Caco-2 (cell line): ENCODE measurements at regions not wholly inside any gene's neighbourhood (a gene's known extent, or its start where the extent isn't known, plus 50 kb on each side); places are given as distances from the start of the nearest gene placed in this dataset.

Source experiments
- BruUV-seq: library from RNA; stranded (reverse); fragments of 400-500 nt; replicated peaks from 2 replicates; lab custom pipeline; 2021; lab: Mats Ljungman, UMichigan
- CTCF ChIA-PET: fragments of 300-600 bp; sonication (Branson Sonifier 250); formaldehyde crosslinking; loops from one replicate; lab custom pipeline; 2022; ENCODE audit warnings: antibody characterized with exemption; lab: Charles Lee
- POLR2A ChIA-PET: fragments of 300-600 bp; sonication (Branson Sonifier 250); formaldehyde crosslinking; loops from one replicate; lab custom pipeline; 2022; ENCODE audit warnings: antibody characterized with exemption; lab: Charles Lee
- DNase-seq, 2 experiments: peaks; one replicate each; pipeline versions ENCODE4 v3.0.0 to v3.0.0-alpha.2; 2020 to 2022
- H3K27me3 ChIP-seq: replicated peaks from 2 replicates; pipeline ENCODE4 v1.6.0; 2011; ENCODE audit warnings: low read length; ENCODE audit not compliant: control insufficient read depth, insufficient read depth
- H3K36me3 ChIP-seq: 2 replicates; pipeline ENCODE4 v1.5.1; 2011; ENCODE audit warnings: low read length; ENCODE audit not compliant: control insufficient read depth, insufficient read depth
- H3K4me1 ChIP-seq: fragments of 250-450 bp; sonication (Bioruptor Pico); 2 replicates; pipeline ENCODE4 v1.5.1; 2020; ENCODE audit warnings: mild to moderate bottlenecking
- H3K4me3 ChIP-seq: 2 replicates; pipeline ENCODE4 v1.5.1; 2011; ENCODE audit warnings: low read depth, mild to moderate bottlenecking, control low read depth, low read length
- H3K9me3 ChIP-seq: fragments of 250-450 bp; sonication (Bioruptor Pico); 2 replicates; pipeline ENCODE4 v1.5.1; 2020; ENCODE audit warnings: mild to moderate bottlenecking, moderate library complexity
- H3K27ac Mint-ChIP-seq: one replicate; pipeline ENCODE4 v1.8.0; 2022; ENCODE audit warnings: mixed read lengths; ENCODE audit not compliant: unreplicated experiment
- H3K27me3 Mint-ChIP-seq: one replicate; pipeline ENCODE4 v1.8.0; 2022; ENCODE audit warnings: mixed read lengths; ENCODE audit not compliant: insufficient read depth, unreplicated experiment
- H3K36me3 Mint-ChIP-seq: one replicate; pipeline ENCODE4 v1.8.0; 2022; ENCODE audit warnings: mild to moderate bottlenecking, mixed read lengths; ENCODE audit not compliant: insufficient read depth, unreplicated experiment
- H3K4me1 Mint-ChIP-seq: one replicate; pipeline ENCODE4 v1.8.0; 2022; ENCODE audit warnings: low read depth, mixed read lengths; ENCODE audit not compliant: unreplicated experiment
- H3K4me3 Mint-ChIP-seq: one replicate; pipeline ENCODE4 v1.8.0; 2022; ENCODE audit warnings: mild to moderate bottlenecking, moderate library complexity, mixed read lengths; ENCODE audit not compliant: unreplicated experiment
- H3K9me3 Mint-ChIP-seq: one replicate; pipeline ENCODE4 v1.8.0; 2022; ENCODE audit warnings: mixed read lengths; ENCODE audit not compliant: unreplicated experiment
- intact Hi-C: fragments of 100-400 bp; cut with micrococcal nuclease; formaldehyde crosslinking; loops from one replicate; pipeline ENCODE4 v1.10.0; 2022; ENCODE audit not compliant: unreplicated experiment
- TF ChIP-seq, protein P1 (sequence below), 2 experiments: fragments of 200-600 bp in 1 of 2; IDR thresholded peaks; 1 replicate in 1 of 2; 2 replicates in 1 of 2; pipeline versions ENCODE4 v1.5.1 to v1.8.0; 2011 to 2022; ENCODE audit warnings: antibody characterized with exemption in 1 of 2, control low read depth in 1 of 2, inconsistent platforms in 1 of 2, low read depth in 1 of 2, low read length in 1 of 2, mild to moderate bottlenecking in 1 of 2, moderate library complexity in 1 of 2; ENCODE audit not compliant: insufficient read depth in 1 of 2, severe bottlenecking in 1 of 2, unreplicated experiment in 1 of 2

DNA sequence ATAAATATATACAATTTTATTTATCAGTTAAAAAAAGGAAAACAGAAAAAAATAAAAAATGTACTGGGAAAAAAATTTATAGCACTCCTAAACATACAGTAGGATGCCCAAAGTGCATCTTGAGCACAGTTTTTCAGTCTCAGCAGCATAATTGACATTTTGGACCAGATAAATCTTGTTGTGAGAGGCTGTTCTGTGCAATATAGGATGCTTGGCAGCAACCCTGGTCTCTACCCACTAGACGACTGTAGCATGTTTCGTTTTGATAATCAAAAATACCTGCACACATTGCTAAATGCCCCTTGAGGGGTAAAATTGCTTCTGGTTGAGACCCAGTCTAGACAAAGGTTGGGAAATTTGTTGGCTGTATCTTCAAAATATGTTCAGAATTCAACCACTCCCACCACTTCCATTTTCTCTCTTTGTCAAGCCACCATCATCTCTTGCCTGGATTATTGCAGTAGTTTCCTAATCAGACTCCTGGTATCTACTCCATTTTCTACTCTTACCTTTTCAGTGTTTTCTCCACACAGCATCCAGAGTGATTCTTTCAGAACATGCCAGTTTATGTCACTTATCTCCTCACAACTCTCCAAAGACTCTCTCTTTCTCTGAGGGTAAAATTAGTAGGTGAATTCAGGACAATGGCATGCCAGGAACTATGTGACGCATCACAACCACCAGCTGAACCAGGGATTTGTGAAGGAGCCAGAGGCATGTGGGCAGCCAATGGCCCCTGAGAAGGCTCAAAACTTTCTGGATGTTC, 91.4 kb downstream of the GPR85 start:
- no peaks in the 10 kb centered on the region for H3K9me3 Mint-ChIP-seq
- DNase-seq = no peak
- Histone ChIP-seq H3K4me3 (no peak overlapping the region), H3K4me1 (no peaks in the 10 kb centered on the region), H3K36me3 (no peaks in the 10 kb centered on the region), H3K9me3 (no peaks in the 10 kb centered on the region), H3K27me3 (no peaks in the 10 kb centered on the region)
- H3K27me3 Mint-ChIP-seq = peaks cover 5% of the 10 kb centered on the region
- intact Hi-C loops = no loop called here
- no TSS peak for BruUV-seq
- H3K27ac Mint-ChIP-seq = no peak overlapping the region
- CTCF ChIA-PET = no interaction called here
- no peaks in the 10 kb centered on the region for H3K4me1 Mint-ChIP-seq
- H3K36me3 Mint-ChIP-seq = no peaks in the 10 kb centered on the region
- TF ChIP-seq, protein P1, sequence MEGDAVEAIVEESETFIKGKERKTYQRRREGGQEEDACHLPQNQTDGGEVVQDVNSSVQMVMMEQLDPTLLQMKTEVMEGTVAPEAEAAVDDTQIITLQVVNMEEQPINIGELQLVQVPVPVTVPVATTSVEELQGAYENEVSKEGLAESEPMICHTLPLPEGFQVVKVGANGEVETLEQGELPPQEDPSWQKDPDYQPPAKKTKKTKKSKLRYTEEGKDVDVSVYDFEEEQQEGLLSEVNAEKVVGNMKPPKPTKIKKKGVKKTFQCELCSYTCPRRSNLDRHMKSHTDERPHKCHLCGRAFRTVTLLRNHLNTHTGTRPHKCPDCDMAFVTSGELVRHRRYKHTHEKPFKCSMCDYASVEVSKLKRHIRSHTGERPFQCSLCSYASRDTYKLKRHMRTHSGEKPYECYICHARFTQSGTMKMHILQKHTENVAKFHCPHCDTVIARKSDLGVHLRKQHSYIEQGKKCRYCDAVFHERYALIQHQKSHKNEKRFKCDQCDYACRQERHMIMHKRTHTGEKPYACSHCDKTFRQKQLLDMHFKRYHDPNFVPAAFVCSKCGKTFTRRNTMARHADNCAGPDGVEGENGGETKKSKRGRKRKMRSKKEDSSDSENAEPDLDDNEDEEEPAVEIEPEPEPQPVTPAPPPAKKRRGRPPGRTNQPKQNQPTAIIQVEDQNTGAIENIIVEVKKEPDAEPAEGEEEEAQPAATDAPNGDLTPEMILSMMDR (IDR thresholded peaks at IDR 0.05; ENCODE audit: insufficient read depth in 1 of 2, low read depth in 1 of 2, low read length in 1 of 2, severe bottlenecking in 1 of 2, unreplicated experiment in 1 of 2) = no peak
- POLR2A ChIA-PET = no interaction called here
- H3K4me3 Mint-ChIP-seq = no peak overlapping the region

DNA sequence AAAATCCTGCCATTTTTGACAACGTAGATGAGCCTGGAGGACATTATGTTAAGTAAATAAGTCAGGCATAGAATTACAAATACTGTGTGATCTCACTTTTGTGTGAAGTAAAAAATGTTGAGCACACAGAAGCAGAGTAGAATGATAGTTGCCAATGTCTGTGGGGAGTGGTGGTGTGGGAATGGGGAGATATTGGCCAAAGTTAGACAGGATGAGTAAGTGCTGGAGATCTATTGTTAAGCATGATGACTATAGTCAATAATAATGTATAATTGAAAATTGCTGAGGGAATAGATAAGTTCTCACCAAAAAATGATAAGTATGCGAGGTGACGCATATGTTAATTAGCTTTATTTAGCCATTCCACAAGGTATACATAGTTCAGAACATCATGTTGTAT, 92.0 kb downstream of the GPR85 start:
- Histone ChIP-seq H3K27me3 (no peaks in the 10 kb centered on the region), H3K4me3 (no peak overlapping the region), H3K4me1 (no peaks in the 10 kb centered on the region), H3K36me3 (no peaks in the 10 kb centered on the region), H3K9me3 (no peaks in the 10 kb centered on the region)
- Mint-ChIP-seq H3K27me3 (peaks cover 5% of the 10 kb centered on the region), H3K27ac (no peak overlapping the region), H3K4me3 (no peak overlapping the region), H3K4me1 (peaks cover under 1% of the 10 kb centered on the region), H3K36me3 (no peaks in the 10 kb centered on the region), H3K9me3 (no peaks in the 10 kb centered on the region)
- ChIA-PET POLR2A (no interaction called here), CTCF (interaction anchor here (0.6 kb wide), 1 partner anchor 237 kb away, joined by 3 read pairs; no protein-coding TSS in a partner anchor)
- DNase-seq = no peak
- intact Hi-C loops = no loop called here
- BruUV-seq = no TSS peak
- TF ChIP-seq, protein P1 (IDR thresholded peaks at IDR 0.05; ENCODE audit: insufficient read depth in 1 of 2, low read depth in 1 of 2, low read length in 1 of 2, severe bottlenecking in 1 of 2, unreplicated experiment in 1 of 2) = no peak

DNA sequence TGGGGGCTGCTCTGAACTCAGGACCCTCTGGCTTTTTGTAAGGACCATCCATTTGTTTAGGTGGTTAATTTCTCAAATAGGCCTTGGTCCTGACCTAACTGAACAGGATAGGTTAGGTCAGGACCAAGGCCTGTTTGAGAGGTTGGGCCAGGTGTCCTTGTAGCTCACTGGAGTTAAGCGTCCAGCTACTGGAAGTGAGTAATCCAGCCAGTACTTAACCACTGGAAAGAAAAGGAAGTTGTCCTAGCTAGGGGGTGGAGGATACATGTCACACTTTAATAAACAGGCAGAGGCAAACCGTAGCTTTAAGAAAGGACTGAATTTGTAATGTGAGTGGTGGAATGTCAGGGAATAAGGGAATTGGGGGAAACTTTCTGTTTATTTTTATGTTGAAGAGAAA, 96.0 kb downstream of the GPR85 start:
- H3K36me3 Mint-ChIP-seq = no peaks in the 10 kb centered on the region
- H3K9me3 Mint-ChIP-seq = no peaks in the 10 kb centered on the region
- no TSS peak for BruUV-seq
- ChIA-PET POLR2A (no interaction called here), CTCF (no interaction called here)
- no peak for DNase-seq
- TF ChIP-seq, protein P1 (IDR thresholded peaks at IDR 0.05; ENCODE audit: insufficient read depth in 1 of 2, low read depth in 1 of 2, low read length in 1 of 2, severe bottlenecking in 1 of 2, unreplicated experiment in 1 of 2) = no peak
- peaks cover 10% of the 10 kb centered on the region for H3K4me1 Mint-ChIP-seq
- no peak overlapping the region for H3K4me3 Mint-ChIP-seq
- Histone ChIP-seq H3K4me1 (no peaks in the 10 kb centered on the region), H3K27me3 (no peaks in the 10 kb centered on the region), H3K9me3 (no peaks in the 10 kb centered on the region), H3K36me3 (no peaks in the 10 kb centered on the region), H3K4me3 (no peak overlapping the region)
- H3K27me3 Mint-ChIP-seq = peaks cover 3% of the 10 kb centered on the region
- intact Hi-C loops = no loop called here
- H3K27ac Mint-ChIP-seq = no peak overlapping the region
